GM04503 (cell line): ENCODE measurements at regions not wholly inside any gene's neighbourhood (a gene's known extent, or its start where the extent isn't known, plus 50 kb on each side); places are given as distances from the start of the nearest gene placed in this dataset.
"Not testable (repeated sequence)": the region's sequence is repeated elsewhere in the genome, so short reads cannot be mapped to it uniquely, and the experiment has no call there.

Source experiments
- DNase-seq: peaks from one replicate; pipeline ENCODE4 v3.0.0-alpha.2; 2012; ENCODE audit warnings: low read depth

DNA sequence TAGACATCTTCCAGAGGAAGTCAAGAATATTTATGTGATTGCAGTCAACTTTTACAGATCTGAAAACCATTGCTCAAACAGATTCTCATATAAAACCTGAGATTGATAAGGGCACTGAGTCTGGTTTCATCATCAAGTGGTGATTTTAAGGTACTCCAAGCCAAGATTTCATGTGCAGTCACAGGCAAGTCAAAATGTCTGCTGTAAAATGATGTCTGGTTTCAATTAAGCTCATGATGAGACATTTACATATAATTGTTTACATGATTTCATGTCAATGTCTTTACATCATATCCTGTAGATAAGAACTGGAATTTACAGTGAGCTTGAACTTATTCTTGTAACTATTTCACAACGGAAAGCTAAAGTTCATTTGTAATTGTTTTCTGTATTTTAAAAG is 1215.5 kb downstream of the ROBO2 start:
- DNase-seq, result peak; percentile 32

DNA sequence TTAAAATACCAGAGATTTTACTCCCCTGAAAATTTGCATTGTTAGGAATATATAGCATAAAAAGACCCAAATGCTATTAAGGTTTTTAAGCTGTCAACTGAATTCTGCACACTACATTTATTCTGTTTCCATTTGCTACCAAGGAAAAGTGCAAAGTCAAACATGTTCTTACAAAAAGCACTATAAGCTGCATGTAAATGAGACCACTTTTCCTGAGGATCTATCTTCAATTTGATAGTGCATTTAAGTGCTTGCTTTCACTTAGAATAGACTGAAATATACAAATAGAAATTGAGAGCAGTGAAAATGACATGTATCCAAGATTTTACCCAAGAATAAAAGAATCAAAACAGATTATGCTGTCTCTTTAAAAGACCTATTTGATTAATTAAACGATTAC is 1216.2 kb downstream of the ROBO2 start:
- no peak for DNase-seq

DNA sequence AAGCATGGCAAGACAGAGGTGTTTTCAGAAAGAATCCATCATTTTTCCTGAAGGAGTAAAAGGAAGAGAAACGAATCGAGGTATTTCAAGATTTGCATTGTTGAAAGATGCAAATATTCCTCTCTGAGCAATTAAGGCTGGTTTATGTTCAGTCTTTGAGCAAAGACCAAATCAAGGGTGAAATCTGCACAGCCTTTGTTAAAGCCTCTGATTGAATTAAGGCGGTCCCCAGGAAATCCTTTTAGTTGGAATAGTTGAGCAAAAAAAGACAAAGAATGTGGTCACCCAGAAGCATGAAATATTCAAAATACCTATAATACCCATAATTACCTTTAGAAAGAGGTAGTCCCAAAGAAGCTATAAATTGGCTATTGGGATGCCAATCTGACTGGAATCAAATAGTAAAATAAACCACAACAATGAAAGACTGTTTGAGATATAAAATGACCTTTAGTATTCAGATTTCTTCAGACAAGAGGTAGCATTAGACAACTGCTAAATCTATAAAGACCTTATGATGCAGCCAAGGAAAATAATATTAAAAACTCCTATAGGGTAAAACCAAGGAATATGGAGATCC is 1218.1 kb downstream of the ROBO2 start:
- DNase-seq, result no peak

DNA sequence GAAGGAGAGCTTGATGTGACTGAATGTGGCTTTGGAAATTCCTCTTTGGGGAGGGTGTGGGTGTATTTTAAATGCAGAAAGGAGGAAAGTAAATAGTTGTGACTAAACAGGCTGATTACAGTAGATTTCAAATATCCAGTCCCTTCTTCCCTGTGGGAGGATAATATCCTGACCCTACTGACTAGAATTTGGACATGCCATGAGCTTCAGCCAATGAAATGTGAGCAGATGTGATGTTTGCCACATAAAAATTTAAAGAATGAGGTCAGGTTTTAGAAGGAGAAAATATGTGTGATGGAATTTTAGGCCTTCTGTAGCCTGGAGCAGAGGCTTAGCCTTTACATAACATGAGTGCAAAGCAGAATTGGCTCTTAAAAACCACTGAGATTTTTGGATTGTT is 1218.9 kb downstream of the ROBO2 start:
- peak; percentile 84 for DNase-seq

DNA sequence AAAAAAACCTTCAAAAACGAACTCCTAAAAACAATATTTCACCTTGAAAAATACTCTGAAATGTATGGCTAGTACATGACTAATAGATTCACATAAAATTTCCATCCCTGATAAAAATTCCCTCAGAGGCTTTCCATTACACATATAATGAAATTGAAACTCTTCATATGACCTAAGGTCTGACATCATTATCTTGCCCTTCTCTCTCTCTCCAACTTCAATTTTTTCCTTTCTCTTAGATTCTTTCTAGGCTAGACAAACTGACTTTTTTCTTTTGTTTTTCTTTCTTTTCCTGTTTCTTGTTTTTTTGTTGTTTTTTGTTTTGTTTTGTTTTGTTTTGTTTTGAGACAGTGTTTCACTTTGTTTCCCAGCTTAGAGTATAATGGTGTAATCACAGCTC is 1220.5 kb downstream of the ROBO2 start:
- no peak for DNase-seq

DNA sequence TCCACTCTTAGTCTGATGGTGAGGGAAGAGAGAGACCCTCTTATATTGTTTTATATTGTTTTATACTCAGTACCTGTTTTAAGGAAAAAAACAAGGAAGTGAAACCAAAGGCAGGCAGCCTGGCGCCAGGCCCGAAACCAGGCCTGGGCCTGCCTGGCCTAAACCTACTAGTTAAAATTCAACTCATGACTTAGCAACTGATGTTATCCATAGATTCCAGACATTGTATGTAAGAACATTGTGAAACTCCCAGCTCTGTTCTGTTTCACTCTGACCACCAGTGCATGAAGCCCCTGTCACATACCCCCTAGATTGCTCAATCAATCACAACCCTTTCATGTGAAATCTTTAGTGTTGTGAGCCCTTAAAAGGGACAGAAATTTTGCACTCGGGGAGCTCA is 1226.7 kb downstream of the ROBO2 start:
- not testable (repeated sequence) for DNase-seq

DNA sequence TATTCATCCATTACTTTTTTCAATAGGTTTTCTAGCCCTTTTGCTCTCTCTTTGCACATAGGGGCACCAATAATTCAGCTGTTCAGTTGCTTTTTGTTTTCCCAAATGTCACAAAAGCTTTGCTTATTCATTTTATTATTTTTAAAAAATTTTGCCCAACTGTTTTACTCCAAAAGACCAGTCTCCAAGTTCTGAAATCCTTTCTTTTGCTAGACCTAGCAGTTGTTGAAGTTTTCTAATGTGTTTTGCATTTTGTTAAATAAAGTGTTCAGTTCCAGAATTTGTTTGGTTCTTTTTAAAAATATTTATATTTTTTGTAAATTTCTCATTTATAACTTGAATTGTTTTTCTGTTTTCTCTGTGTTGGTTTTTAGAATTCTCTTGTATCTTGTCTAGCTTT is 1227.3 kb downstream of the ROBO2 start:
- DNase-seq, result no peak

DNA sequence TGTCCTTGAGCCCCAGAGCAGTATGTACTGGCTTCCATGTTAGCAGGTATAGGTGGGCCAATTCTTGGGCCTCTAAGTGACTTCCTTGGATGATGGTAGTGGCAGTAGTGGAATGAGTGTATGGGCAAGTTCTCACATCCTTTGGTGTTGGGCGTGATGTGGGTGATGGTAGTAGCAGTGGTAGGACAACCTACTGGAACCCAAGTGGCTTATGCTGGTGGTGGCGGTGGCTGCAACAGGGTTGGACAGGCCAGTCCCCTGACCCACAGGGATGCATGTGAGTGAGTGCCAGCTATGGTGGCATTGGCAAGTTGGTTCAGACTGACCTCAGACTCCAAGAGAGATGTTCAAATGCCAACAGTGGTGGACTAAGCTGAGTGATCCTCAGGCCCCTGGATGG is 1228.2 kb downstream of the ROBO2 start:
- no peak for DNase-seq

DNA sequence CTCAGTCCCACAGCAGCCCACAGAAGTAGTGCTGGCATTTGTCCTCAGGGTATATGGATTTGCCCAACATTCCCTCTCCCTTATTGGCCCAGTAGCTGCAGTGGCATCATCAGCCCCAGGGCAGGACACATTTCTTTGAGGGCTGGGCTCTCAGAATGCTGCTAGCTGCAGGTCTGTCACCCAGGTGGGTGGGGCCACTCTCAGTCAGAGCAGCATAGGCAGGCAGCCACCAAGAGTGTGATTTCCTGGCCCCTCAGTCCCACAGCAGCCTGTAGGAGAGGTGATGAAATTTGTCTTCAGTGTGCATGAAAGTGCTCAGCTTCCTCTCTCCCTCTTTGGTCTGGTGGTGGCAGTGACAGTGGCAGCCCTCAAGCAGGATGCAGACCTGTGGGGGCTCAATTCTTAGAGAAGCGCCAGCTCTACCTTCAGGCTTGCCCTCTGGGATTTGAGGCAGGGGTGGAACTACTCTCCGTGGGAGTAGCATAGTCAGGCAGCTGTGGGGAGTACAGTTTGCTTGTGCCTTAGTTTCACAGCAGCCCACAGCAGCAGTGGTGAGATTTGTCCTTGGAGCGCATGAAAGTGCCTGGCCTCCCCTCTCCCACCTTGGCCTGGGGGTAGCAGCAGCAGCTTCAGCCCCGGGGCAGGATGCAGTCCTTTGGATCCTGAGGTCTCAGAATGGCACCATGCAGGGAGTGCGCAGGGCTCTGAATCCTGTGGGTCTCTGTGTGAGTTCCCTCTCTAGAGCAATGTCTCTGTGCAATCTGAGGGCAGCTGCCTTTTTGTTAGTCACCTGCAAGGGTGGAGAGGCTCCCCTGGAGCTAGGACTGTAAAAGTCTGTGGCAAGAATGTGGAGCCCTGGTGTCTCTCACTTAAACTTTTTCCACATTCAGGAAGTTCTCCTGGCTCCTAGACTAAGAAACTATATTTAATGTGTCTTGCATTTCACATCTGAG is 1229.1 kb downstream of the ROBO2 start:
- no peak for DNase-seq

DNA sequence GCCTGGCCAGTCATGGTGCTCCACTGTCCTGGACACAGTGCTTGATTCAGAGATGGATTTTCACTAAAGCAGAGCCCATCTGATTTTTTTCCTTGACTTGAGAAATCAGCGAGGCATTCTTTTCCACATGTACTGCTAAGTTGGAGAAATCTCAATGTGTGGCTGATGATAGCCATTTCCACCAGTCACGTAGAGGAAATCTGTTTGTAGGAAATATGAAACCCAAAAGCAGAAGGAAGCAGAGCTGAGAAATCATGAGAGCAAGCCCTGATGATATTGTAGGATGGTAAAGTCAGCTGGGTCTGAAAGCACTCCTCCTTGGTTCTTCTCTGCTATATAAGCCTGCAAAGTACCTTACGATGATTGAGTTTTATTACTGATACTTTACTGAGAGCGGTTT is 1233.4 kb downstream of the ROBO2 start:
- DNase-seq, result no peak

DNA sequence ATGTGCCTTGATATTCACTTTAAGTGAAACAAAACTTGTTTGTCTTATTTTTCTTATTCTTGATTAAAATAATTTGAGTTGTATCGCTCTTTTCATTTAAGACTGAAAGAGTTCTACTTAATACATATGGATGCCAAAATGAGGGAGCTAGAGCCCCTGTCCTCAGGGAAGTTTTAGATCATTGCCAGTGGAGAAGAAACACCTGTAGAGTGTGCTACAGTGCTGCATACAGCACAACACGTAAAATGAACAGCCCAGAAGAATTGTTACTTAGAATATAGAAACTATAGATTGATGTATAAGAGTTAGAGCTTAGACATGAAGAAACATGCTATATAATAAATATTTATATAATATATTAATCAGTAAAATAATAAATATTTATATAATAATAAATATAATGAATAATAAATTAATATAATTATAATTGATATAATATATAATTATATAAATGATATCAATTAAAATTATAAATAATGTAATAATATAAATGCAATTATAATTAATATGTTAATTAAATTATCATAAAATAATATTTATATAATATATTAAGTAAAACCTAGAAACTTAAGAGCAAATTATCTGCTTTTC is 1234.7 kb downstream of the ROBO2 start:
- DNase-seq, result no peak

DNA sequence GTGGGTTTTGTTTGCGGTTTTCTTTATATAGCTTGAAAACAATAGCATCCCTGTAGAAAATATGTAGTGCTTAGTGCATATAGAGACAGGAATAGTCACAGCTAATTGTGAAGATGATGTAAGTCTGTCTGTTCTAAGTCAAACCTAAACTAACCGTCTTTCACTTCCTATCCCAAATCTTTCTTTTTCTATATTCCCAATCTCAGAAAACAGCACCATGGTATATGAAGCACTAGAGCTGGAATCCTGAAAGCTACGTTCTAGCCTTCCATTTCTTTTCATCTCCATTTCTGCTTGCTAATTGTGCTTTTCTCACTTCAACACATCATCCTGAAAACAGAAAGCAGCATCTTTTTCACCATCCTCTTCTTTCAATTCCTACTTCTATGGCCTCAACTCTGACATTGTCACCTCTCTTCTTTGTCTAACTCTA is 1235.5 kb downstream of the ROBO2 start:
- no peak for DNase-seq

DNA sequence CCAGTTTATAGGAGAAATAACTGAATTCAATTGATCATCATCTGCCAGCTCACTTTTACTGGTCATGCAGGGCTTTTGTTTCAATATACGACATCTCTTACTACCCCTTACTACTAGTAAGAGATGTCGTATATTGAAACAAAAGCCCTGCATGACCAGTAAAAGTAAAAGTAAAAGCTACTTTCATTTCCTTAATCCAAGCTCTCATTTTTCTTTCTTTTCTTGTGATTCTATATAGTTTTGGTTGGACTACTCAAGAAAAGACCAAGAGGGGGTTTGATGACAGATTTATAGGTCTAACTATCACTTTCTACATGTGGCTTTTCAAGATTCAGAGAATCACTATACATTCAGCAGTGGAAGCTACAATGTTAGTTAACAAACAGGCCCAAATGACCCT is 1237.3 kb downstream of the ROBO2 start:
- no peak for DNase-seq

DNA sequence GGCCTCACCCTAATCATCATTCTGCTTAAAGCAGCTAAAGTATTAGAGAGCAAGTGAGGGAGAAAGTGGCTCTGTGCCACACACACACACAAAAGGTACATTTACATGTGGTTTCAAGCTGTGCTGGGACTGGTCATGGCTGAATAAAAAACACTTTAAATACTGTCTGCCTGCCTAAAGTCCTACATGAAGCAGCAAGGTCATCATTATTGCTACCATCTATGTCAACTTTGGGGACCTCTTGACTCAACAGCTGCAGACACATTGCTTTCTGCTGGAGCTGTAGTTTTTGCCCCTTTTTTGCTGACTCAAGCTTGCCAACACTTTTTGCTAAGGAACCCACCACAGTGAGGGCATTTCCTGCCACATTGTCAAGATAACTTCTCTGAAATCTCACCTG is 1237.9 kb downstream of the ROBO2 start:
- DNase-seq, result no peak

DNA sequence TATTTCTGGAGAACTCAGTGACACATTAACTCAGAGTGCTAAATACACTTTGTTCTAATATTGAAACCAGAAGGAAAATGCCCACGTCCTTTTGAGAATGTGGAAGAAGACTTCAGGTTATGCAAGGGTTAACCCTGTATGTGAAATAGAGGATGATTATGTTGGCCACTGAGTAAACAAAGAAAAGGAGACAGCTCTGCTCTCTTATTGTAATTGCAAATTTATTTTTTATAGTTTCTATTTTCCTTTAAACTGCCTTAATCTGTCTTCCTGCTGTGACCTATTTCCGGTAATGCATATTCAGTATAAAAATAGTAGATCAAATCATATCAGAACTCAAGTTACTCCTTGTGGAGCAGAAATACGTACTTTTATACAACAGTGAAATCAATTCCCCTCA is 1239.2 kb downstream of the ROBO2 start:
- DNase-seq, result no peak

DNA sequence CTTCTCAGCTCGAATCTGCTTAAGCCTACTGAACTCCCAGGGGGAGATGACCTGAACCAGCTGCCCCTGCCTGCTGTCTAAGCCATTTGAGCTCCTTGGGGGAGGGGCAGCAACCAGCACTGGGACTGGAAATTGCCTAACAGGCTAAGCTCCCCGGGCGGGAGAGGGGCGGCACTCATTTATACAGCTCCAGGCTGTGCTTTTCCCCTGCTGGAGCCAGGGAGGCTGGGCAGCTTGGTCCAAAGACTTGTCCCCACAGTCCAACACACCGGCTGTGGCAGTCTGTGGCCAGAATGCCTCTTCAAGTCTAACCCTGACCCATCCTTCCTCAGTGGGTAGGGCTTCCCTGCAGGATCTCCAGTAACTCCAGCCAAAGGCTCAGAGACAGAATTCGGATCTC is 1241.5 kb downstream of the ROBO2 start:
- DNase-seq, result no peak

DNA sequence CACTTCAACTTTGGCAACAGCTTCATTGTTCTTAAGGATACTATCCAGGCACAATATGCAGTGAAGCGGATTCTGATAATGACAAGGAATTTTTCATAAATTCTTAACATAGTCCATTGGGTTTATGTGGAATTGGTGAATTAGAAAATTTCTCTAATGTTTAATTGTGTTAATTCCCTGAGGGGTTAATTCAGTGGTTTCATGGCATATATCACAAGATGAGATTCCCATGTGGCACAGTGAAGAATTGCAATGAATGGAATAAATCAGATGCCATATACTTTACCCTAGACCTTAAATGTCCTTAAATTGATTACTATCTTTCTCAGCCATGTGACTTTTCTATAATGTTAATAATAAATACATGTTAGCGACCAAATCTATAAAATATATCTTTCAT is 1244.1 kb downstream of the ROBO2 start:
- no peak for DNase-seq

DNA sequence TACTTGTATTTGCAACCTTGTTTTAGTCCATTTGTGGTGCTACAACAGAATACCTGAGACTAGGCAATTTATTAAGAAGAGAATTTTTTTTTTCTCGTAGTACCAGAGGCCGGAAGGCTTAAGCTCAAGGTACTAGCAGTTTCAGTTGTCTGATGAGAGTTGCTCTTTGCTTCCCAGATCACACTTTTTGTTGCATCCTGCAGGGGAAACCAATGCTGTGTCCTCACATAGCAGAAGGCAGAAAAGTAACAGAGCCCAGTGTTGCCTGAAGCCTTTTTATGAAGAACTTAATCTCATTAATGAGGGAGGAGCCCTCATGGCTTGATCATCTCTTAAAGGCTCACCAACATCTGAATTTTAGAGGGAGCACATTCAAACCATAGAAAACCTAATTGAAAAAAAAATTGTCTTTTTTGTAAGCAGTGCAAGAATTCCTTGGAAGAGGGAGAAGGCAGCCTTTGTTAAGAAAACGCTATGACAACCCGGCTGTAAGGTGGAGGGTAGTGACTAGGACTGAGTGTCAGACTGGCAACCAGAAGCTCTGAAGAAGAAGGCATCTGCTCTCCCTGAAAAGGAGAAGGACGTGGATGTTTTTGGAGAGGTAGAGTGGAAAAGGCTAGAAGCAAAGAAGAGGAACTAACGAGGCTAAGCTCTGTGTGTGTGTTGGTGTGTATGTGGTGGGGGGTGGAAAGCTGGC is 1245.3 kb downstream of the ROBO2 start:
- DNase-seq, result no peak

DNA sequence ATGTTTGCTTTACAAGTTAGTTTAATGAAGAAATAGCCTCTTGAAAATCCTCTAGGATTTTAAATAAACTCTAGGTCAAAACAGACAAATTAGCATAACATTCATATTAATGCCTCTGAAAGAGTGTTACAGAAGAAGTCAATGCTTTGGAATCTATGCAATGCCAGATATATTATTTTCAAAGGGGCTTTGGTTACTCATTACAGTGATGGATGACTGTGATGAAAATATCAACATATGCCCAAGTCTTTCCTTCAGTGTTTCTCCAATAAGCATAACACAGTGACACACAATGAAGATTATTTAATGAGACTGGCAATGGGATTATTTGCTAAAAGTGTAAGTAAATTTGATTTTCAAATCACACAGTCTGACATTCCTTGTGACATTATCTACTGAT is 1247.2 kb downstream of the ROBO2 start:
- peak; percentile 0 for DNase-seq

DNA sequence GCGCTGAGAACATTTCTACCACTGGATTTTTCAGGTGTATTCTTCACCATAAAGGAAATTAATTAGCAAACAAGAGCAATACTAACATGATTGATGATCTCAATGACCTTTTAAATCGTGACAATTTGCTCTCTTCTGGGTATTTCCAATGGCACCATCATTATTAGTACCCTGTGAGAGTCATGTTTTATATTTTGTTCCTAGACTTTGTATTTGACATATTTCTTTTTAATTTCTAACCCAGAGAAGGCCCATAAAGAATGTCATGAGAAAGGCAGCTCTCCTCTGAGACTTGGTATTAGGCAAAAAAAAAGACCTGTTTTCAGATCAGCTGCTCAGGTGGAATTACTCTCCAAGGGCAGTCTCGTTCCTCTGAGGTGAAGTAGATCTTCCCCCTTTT is 1253.4 kb downstream of the ROBO2 start:
- DNase-seq, result no peak

DNA sequence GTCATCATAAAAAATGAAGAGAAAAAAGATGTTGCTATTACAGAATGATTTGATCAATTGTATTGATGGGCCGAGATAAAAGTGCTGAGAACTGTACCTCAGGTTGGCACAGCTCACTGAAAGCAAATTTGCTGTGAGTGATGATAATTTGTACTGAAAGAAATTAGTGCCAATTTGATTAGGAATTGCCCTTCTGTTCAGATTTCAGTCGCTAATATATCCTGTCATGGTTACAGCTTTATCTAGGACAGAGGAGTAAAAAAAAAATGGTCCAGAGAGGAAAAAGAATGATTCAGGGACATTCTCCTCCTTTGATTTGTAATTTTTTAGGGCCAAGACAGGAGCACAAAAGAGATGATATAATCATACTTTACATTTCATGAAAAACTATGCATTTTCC is 1264.2 kb downstream of the ROBO2 start:
- DNase-seq, result no peak

DNA sequence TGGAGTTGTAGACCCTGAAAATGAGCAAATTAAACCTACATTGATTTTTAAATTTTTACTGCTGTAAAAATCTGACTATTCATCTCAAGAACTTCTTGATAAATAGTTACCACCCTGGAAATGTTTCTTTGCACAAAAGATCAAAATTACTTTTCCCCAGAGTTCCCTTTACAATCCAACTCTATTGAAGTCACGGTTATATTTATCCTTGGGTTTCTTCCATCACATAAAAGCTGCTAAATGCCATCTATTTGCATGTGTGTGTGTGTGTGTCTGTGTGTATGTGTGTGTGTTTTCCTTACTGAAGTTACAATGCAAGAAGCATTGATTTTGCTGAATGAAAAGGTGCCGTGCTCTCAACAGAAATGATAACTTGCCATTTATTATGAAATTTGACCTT is 1273.0 kb downstream of the ROBO2 start:
- no peak for DNase-seq

DNA sequence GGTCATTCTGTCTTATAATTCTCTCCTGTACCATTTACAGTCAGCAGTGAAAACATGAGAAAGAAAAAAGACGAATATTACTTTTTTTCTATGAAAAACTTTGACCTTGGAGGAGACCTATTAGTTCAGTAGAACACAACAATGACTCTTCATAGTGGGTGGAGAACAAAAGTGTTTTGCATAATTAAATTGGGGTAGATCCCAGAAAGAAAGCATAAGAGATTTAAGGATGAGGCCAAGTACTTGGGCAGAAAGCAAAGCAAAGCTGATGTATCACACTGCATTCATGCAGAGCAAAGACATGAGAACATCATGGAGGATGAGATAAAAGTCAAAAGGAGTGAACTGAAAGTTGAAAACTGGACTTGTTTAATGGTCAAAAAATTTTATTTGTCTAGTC is 1273.4 kb downstream of the ROBO2 start:
- DNase-seq, result no peak
